ENCODE measurements at regions not wholly inside any gene's neighbourhood (a gene's known extent, or its start where the extent isn't known, plus 50 kb on each side); places are given as distances from the start of the nearest gene placed in this dataset.
"Not testable (repeated sequence)": the region's sequence is repeated elsewhere in the genome, so short reads cannot be mapped to it uniquely, and the experiment has no call there.

- DNase-seq (ENCODE audit: low read depth in 3 of 3), result no peak
Observed at GRCh38 chr12:90611048-90611447, 343.9 kb downstream of the CCER1 start.

GRCh38 chr12:90593596-90594295, 361.2 kb downstream of the CCER1 start:
- no peak for DNase-seq (ENCODE audit: low read depth in 3 of 3)

GRCh38 chr12:90589956-90590355, 365.0 kb downstream of the CCER1 start:
- DNase-seq (ENCODE audit: low read depth in 3 of 3), result no peak

- no peak for DNase-seq (ENCODE audit: low read depth in 3 of 3)
Observed at GRCh38 chr12:90585640-90586304, 369.2 kb downstream of the CCER1 start.

GRCh38 chr12:90576707-90577106, 378.3 kb downstream of the CCER1 start:
- DNase-seq (ENCODE audit: low read depth in 3 of 3), result no peak

GRCh38 chr12:90575995-90576394, 379.0 kb downstream of the CCER1 start:
- DNase-seq (ENCODE audit: low read depth in 3 of 3), result no peak

- DNase-seq (ENCODE audit: low read depth in 3 of 3), result no peak
Observed at GRCh38 chr12:90574676-90575075, 380.3 kb downstream of the CCER1 start.

GRCh38 chr12:90572778-90573177, 382.2 kb downstream of the CCER1 start:
- no peak for DNase-seq (ENCODE audit: low read depth in 3 of 3)

GRCh38 chr12:90569685-90570084, 385.3 kb downstream of the CCER1 start:
- DNase-seq (ENCODE audit: low read depth in 3 of 3), result no peak

- DNase-seq (ENCODE audit: low read depth in 3 of 3), result no peak
Observed at GRCh38 chr12:90562671-90563070, 392.3 kb downstream of the CCER1 start.

- no peak for DNase-seq (ENCODE audit: low read depth in 3 of 3)
Observed at GRCh38 chr12:90548595-90548994, 406.4 kb downstream of the CCER1 start.

- no peak for DNase-seq (ENCODE audit: low read depth in 3 of 3)
Observed at GRCh38 chr12:90546511-90546910, 408.5 kb downstream of the CCER1 start.

GRCh38 chr12:90543841-90544240, 411.1 kb downstream of the CCER1 start:
- no peak for DNase-seq (ENCODE audit: low read depth in 3 of 3)

- DNase-seq (ENCODE audit: low read depth in 3 of 3), result no peak
Observed at GRCh38 chr12:90543374-90543773, 411.6 kb downstream of the CCER1 start.

GRCh38 chr12:90542852-90543251, 412.1 kb downstream of the CCER1 start:
- not testable (repeated sequence) for DNase-seq (ENCODE audit: low read depth in 3 of 3)

GRCh38 chr12:90533828-90534227, 421.1 kb downstream of the CCER1 start:
- DNase-seq (ENCODE audit: low read depth in 3 of 3), result not testable (repeated sequence)

- no peak for DNase-seq (ENCODE audit: low read depth in 3 of 3)
Observed at GRCh38 chr12:90520002-90520734, 434.8 kb downstream of the CCER1 start.

- DNase-seq (ENCODE audit: low read depth in 3 of 3), result no peak
Observed at GRCh38 chr12:90519285-90519684, 435.7 kb downstream of the CCER1 start.

- no peak for DNase-seq (ENCODE audit: low read depth in 3 of 3)
Observed at GRCh38 chr12:90515199-90516175, 439.5 kb downstream of the CCER1 start.

GRCh38 chr12:90514325-90514724, 440.7 kb downstream of the CCER1 start:
- DNase-seq (ENCODE audit: low read depth in 3 of 3), result no peak

- DNase-seq (ENCODE audit: low read depth in 3 of 3), result no peak
Observed at GRCh38 chr12:90512518-90512917, 442.5 kb downstream of the CCER1 start.

- DNase-seq (ENCODE audit: low read depth in 3 of 3), result no peak
Observed at GRCh38 chr12:90510948-90511347, 444.0 kb downstream of the CCER1 start.
